ENCODE measurements at regions not wholly inside any gene's neighbourhood (a gene's known extent, or its start where the extent isn't known, plus 50 kb on each side); places are given as distances from the start of the nearest gene placed in this dataset.
"Not testable (repeated sequence)": the region's sequence is repeated elsewhere in the genome, so short reads cannot be mapped to it uniquely, and the experiment has no call there.

- TF ChIP-seq CTCF (IDR thresholded peaks at IDR 0.05) = no peak
- Histone ChIP-seq H3K36me3 (ENCODE audit: control insufficient read depth, insufficient read depth, low read length) (no peaks in the 10 kb centered on the region), H2AFZ (no peak overlapping the region), H3K9me3 (ENCODE audit: control insufficient read depth, low read length) (no peaks in the 10 kb centered on the region), H3K4me2 (ENCODE audit: low read length) (no peak overlapping the region), H3K27ac (no peak overlapping the region), H3K9ac (no peak overlapping the region), H3K27me3 (ENCODE audit: control insufficient read depth, insufficient read depth, low read length) (no peaks in the 10 kb centered on the region), H3K4me1 (peaks cover 4% of the 10 kb centered on the region), H3K4me3 (ENCODE audit: low read depth, low read length) (no peak overlapping the region), H3K79me2 (peaks cover 9% of the 10 kb centered on the region)
These were observed 52.7 kb downstream of the COL6A6 start for GRCh38 chr3:130569461-130570365.

GRCh38 chr3:130572769-130573168, 55.8 kb downstream of the COL6A6 start:
- Histone ChIP-seq H3K4me2 (ENCODE audit: low read length) (no peak overlapping the region), H3K36me3 (ENCODE audit: control insufficient read depth, insufficient read depth, low read length) (no peaks in the 10 kb centered on the region), H3K79me2 (peaks cover 7% of the 10 kb centered on the region), H3K27me3 (ENCODE audit: control insufficient read depth, insufficient read depth, low read length) (no peaks in the 10 kb centered on the region), H3K9ac (no peak overlapping the region), H3K4me1 (peaks cover 4% of the 10 kb centered on the region), H3K27ac (no peak overlapping the region), H3K4me3 (ENCODE audit: low read depth, low read length) (no peak overlapping the region), H3K9me3 (ENCODE audit: control insufficient read depth, low read length) (no peaks in the 10 kb centered on the region), H2AFZ (no peak overlapping the region)
- no peak for TF ChIP-seq CTCF (IDR thresholded peaks at IDR 0.05)

- Histone ChIP-seq H3K27ac (no peak overlapping the region), H3K9ac (no peak overlapping the region), H3K4me1 (no peaks in the 10 kb centered on the region), H3K36me3 (ENCODE audit: control insufficient read depth, insufficient read depth, low read length) (no peaks in the 10 kb centered on the region), H3K9me3 (ENCODE audit: control insufficient read depth, low read length) (no peaks in the 10 kb centered on the region), H2AFZ (no peak overlapping the region), H3K4me3 (ENCODE audit: low read depth, low read length) (no peak overlapping the region), H3K4me2 (ENCODE audit: low read length) (no peak overlapping the region), H3K79me2 (peaks cover 4% of the 10 kb centered on the region), H3K27me3 (ENCODE audit: control insufficient read depth, insufficient read depth, low read length) (no peaks in the 10 kb centered on the region)
- no peak for TF ChIP-seq CTCF (IDR thresholded peaks at IDR 0.05)
These were observed 59.6 kb downstream of the COL6A6 start for GRCh38 chr3:130576375-130577266.

- peak overlapping the region; percentile 26 for H3K27ac ChIP-seq
- H3K36me3 ChIP-seq (ENCODE audit: control insufficient read depth, insufficient read depth, low read length) = no peaks in the 10 kb centered on the region
- H3K27me3 ChIP-seq (ENCODE audit: control insufficient read depth, insufficient read depth, low read length) = no peaks in the 10 kb centered on the region
- no peaks in the 10 kb centered on the region for H3K9me3 ChIP-seq (ENCODE audit: control insufficient read depth, low read length)
- H3K4me1 ChIP-seq = peaks cover 11% of the 10 kb centered on the region
- no peak for TF ChIP-seq CTCF (IDR thresholded peaks at IDR 0.05)
- no peak overlapping the region for H2AFZ ChIP-seq
- H3K79me2 ChIP-seq = no peaks in the 10 kb centered on the region
- H3K4me3 ChIP-seq (ENCODE audit: low read depth, low read length) = no peak overlapping the region
- H3K4me2 ChIP-seq (ENCODE audit: low read length) = no peak overlapping the region
- no peak overlapping the region for H3K9ac ChIP-seq
These were observed 65.6 kb downstream of the COL6A6 start for GRCh38 chr3:130582457-130583153.

- not testable (repeated sequence) for H3K4me2 ChIP-seq (ENCODE audit: low read length); H3K9ac ChIP-seq
These were observed 77.8 kb downstream of the COL6A6 start for GRCh38 chr3:130594749-130595148.

More at GRCh38 chr3:130594749-130595148, 77.8 kb downstream of the COL6A6 start:
- not testable (repeated sequence) for H2AFZ ChIP-seq; H3K36me3 ChIP-seq (ENCODE audit: control insufficient read depth, insufficient read depth, low read length); H3K9me3 ChIP-seq (ENCODE audit: control insufficient read depth, low read length); H3K27me3 ChIP-seq (ENCODE audit: control insufficient read depth, insufficient read depth, low read length); H3K4me1 ChIP-seq; H3K27ac ChIP-seq; H3K4me3 ChIP-seq (ENCODE audit: low read depth, low read length); H3K79me2 ChIP-seq
